ENCODE measurements at regions not wholly inside any gene's neighbourhood (a gene's known extent, or its start where the extent isn't known, plus 50 kb on each side); places are given as distances from the start of the nearest gene placed in this dataset.

DNA sequence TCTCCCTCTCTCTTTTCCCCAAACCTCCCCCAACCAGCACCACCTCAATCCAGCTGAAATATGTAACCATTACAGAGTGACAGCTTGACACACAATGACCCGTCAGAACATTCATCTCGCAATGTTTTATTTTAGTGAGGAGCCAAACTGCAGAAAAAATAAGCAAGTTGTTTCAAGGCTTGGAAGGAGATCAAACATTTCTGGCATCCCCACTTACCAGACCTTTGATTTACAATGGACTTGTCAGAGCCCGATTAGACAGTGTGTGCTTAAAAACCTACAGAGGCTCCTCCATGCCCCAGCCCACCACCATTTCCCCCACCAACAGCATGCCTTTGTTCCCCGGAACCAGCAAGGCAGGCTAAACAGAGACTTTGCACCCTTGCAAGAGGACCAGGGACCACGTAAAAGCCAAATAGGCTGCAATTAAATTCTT is 382.8 kb upstream of the ZNF507 start:
- H2BK5ac ChIP-seq (ENCODE audit: low read length) = no peak overlapping the region
- WGBS (ENCODE audit: extremely low coverage, insufficient coverage, low lambda C conversion rate) = no CpG with 5 or more reads among the region's 5 CpGs

GRCh38 chr19:31963746-31964145 is 381.7 kb upstream of the ZNF507 start:
- H3K27ac ChIP-seq (ENCODE audit: low read depth, low read length) = no peak overlapping the region
- H2AK5ac ChIP-seq (ENCODE audit: low read length) = no peak overlapping the region
- no peak overlapping the region for H3K4ac ChIP-seq (ENCODE audit: low read depth, low read length)
- H3K56ac ChIP-seq (ENCODE audit: low read length) = no peak overlapping the region
- H4K8ac ChIP-seq (ENCODE audit: low read depth, low read length) = no peak overlapping the region
- no peak overlapping the region for H3K9ac ChIP-seq (ENCODE audit: low read length)
- no peak overlapping the region for H2BK5ac ChIP-seq (ENCODE audit: low read length)
- H3K36me3 ChIP-seq (ENCODE audit: control insufficient read depth, insufficient read depth, low read length) = no peaks in the 10 kb centered on the region
- H3K4me2 ChIP-seq (ENCODE audit: low read length) = no peak overlapping the region
- DNase-seq = no peak
- H2BK15ac ChIP-seq (replicated peaks; ENCODE audit: low read depth) = no peak overlapping the region
- H3K27me3 ChIP-seq (ENCODE audit: insufficient read depth, low read length, poor library complexity) = no peaks in the 10 kb centered on the region
- no CpG with 5 or more reads among the region's 4 CpGs for WGBS (ENCODE audit: extremely low coverage, insufficient coverage, low lambda C conversion rate)
- H3K23ac ChIP-seq (ENCODE audit: low read length) = no peak overlapping the region
- no peak overlapping the region for H3K18ac ChIP-seq (ENCODE audit: low read length)
- H3K4me3 ChIP-seq (ENCODE audit: low read length) = no peak overlapping the region
- no peak overlapping the region for H4K5ac ChIP-seq (ENCODE audit: low read length)
- no peaks in the 10 kb centered on the region for H3K79me1 ChIP-seq (ENCODE audit: low read length)
- no peaks in the 10 kb centered on the region for H3K79me2 ChIP-seq (ENCODE audit: control insufficient read depth, insufficient read depth, low read length)
- no peak overlapping the region for H2BK120ac ChIP-seq (ENCODE audit: low read depth, low read length)
- H3K4me1 ChIP-seq (ENCODE audit: control insufficient read depth, low read depth, low read length) = no peaks in the 10 kb centered on the region

More for the DNA sequence above, 382.8 kb upstream of the ZNF507 start:
- Histone ChIP-seq H3K23ac (ENCODE audit: low read length) (no peak overlapping the region), H3K56ac (ENCODE audit: low read length) (no peak overlapping the region), H3K4me2 (ENCODE audit: low read length) (no peak overlapping the region), H3K4me1 (ENCODE audit: control insufficient read depth, low read depth, low read length) (no peaks in the 10 kb centered on the region), H3K4ac (ENCODE audit: low read depth, low read length) (no peak overlapping the region), H3K9ac (ENCODE audit: low read length) (no peak overlapping the region), H3K36me3 (ENCODE audit: control insufficient read depth, insufficient read depth, low read length) (no peaks in the 10 kb centered on the region), H4K5ac (ENCODE audit: low read length) (no peak overlapping the region), H4K8ac (ENCODE audit: low read depth, low read length) (no peak overlapping the region), H3K18ac (ENCODE audit: low read length) (no peak overlapping the region), H2BK120ac (ENCODE audit: low read depth, low read length) (no peak overlapping the region), H3K79me2 (ENCODE audit: control insufficient read depth, insufficient read depth, low read length) (no peaks in the 10 kb centered on the region), H2AK5ac (ENCODE audit: low read length) (no peak overlapping the region), H2BK15ac (replicated peaks; ENCODE audit: low read depth) (no peak overlapping the region), H3K27ac (ENCODE audit: low read depth, low read length) (no peak overlapping the region), H3K27me3 (ENCODE audit: insufficient read depth, low read length, poor library complexity) (no peaks in the 10 kb centered on the region), H3K4me3 (ENCODE audit: low read length) (no peak overlapping the region), H3K79me1 (ENCODE audit: low read length) (no peaks in the 10 kb centered on the region)
- no peak for DNase-seq

DNA sequence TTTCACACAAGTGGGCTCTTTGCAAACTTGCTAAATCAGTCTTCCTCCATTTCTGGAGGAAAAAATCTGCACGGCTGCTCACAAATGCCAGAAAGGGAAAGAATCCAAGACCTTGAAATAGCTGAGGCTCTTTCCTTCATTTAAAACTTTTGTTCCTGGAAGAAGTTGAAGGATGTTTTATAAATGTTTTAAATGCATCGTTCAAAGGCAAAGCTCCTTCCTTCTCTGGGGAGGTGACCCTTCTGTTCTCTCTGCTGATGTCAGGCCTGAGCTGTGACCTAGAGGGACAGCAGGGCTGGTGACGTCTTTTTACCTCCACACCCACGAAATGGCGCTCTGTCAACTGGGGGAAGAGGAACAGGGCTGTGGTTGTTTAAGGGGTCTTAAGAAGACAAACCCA is 376.4 kb upstream of the ZNF507 start:
- no peak for DNase-seq
- Histone ChIP-seq H3K4me3 (ENCODE audit: low read length) (no peak overlapping the region), H2AK5ac (ENCODE audit: low read length) (no peak overlapping the region), H3K27me3 (ENCODE audit: insufficient read depth, low read length, poor library complexity) (no peaks in the 10 kb centered on the region), H3K9ac (ENCODE audit: low read length) (no peak overlapping the region), H3K56ac (ENCODE audit: low read length) (no peak overlapping the region), H3K4me1 (ENCODE audit: control insufficient read depth, low read depth, low read length) (no peaks in the 10 kb centered on the region), H3K79me1 (ENCODE audit: low read length) (no peaks in the 10 kb centered on the region), H3K18ac (ENCODE audit: low read length) (no peak overlapping the region), H3K4me2 (ENCODE audit: low read length) (no peak overlapping the region), H2BK5ac (ENCODE audit: low read length) (no peak overlapping the region), H3K27ac (ENCODE audit: low read depth, low read length) (no peak overlapping the region), H3K79me2 (ENCODE audit: control insufficient read depth, insufficient read depth, low read length) (no peaks in the 10 kb centered on the region), H3K4ac (ENCODE audit: low read depth, low read length) (no peak overlapping the region), H4K5ac (ENCODE audit: low read length) (no peak overlapping the region), H2BK120ac (ENCODE audit: low read depth, low read length) (no peak overlapping the region), H3K23ac (ENCODE audit: low read length) (no peak overlapping the region), H2BK15ac (replicated peaks; ENCODE audit: low read depth) (no peak overlapping the region), H3K36me3 (ENCODE audit: control insufficient read depth, insufficient read depth, low read length) (no peaks in the 10 kb centered on the region), H4K8ac (ENCODE audit: low read depth, low read length) (no peak overlapping the region)
- WGBS (ENCODE audit: extremely low coverage, insufficient coverage, low lambda C conversion rate) = no CpG with 5 or more reads among the region's 5 CpGs

DNA sequence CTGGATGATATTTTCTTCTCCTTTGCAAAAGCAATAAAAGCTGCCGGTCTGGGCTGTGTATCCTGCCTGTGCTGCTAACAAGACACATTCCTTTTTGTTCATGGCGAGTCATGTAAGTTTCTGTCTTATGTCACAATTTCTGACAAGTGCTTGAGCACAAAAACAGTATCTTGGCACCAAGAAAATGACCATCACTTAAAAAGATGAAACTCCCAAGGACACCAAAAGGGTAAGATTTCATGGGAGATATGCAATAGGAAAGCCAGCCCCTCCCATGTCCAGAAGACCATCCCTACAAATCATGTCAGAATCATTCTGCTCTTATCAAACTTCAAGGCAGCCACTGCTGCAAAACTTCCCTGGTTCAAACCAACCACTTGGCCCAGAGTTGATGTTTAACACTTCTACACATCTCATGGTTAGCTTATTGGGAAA is 375.4 kb upstream of the ZNF507 start:
- H3K9ac ChIP-seq (ENCODE audit: low read length) = no peak overlapping the region
- no peak overlapping the region for H4K5ac ChIP-seq (ENCODE audit: low read length)
- no peaks in the 10 kb centered on the region for H3K36me3 ChIP-seq (ENCODE audit: control insufficient read depth, insufficient read depth, low read length)
- H3K4me3 ChIP-seq (ENCODE audit: low read length) = no peak overlapping the region
- H3K27ac ChIP-seq (ENCODE audit: low read depth, low read length) = no peak overlapping the region
- no CpG with 5 or more reads among the region's 2 CpGs for WGBS (ENCODE audit: extremely low coverage, insufficient coverage, low lambda C conversion rate)
- no peak overlapping the region for H2BK120ac ChIP-seq (ENCODE audit: low read depth, low read length)
- no peaks in the 10 kb centered on the region for H3K27me3 ChIP-seq (ENCODE audit: insufficient read depth, low read length, poor library complexity)
- no peak overlapping the region for H3K4ac ChIP-seq (ENCODE audit: low read depth, low read length)
- no peak overlapping the region for H2BK15ac ChIP-seq (replicated peaks; ENCODE audit: low read depth)
- H4K8ac ChIP-seq (ENCODE audit: low read depth, low read length) = no peak overlapping the region
- H3K79me2 ChIP-seq (ENCODE audit: control insufficient read depth, insufficient read depth, low read length) = no peaks in the 10 kb centered on the region
- H3K56ac ChIP-seq (ENCODE audit: low read length) = no peak overlapping the region
- H3K23ac ChIP-seq (ENCODE audit: low read length) = no peak overlapping the region
- H2AK5ac ChIP-seq (ENCODE audit: low read length) = no peak overlapping the region
- H2BK5ac ChIP-seq (ENCODE audit: low read length) = no peak overlapping the region
- no peaks in the 10 kb centered on the region for H3K4me1 ChIP-seq (ENCODE audit: control insufficient read depth, low read depth, low read length)
- H3K4me2 ChIP-seq (ENCODE audit: low read length) = no peak overlapping the region
- no peaks in the 10 kb centered on the region for H3K79me1 ChIP-seq (ENCODE audit: low read length)
- H3K18ac ChIP-seq (ENCODE audit: low read length) = no peak overlapping the region
- DNase-seq = no peak

DNA sequence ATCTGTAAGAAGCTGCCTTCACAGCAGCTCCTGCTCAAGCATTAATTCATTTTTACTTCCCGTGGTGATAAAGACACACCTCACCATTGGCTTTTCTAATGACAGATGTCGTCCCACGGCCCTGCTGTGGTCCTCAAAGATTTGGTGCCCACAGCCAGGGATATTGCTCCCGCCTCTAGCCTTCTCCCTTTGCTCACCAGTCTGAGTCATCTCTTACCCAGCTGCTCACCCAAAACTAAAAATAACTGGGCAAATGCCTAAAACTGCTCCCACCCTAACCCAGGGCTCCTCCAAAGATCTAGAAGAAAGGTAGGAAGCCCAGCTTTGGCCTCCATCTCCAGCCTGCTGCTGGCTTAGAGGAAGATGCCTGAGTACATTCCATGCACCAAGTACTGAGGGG is 371.1 kb upstream of the ZNF507 start:
- Histone ChIP-seq H2AK5ac (ENCODE audit: low read length) (no peak overlapping the region), H3K9ac (ENCODE audit: low read length) (no peak overlapping the region), H3K79me2 (ENCODE audit: control insufficient read depth, insufficient read depth, low read length) (no peaks in the 10 kb centered on the region), H3K4ac (ENCODE audit: low read depth, low read length) (no peak overlapping the region), H4K5ac (ENCODE audit: low read length) (no peak overlapping the region), H3K27me3 (ENCODE audit: insufficient read depth, low read length, poor library complexity) (no peaks in the 10 kb centered on the region), H3K79me1 (ENCODE audit: low read length) (no peaks in the 10 kb centered on the region), H3K23ac (ENCODE audit: low read length) (no peak overlapping the region), H3K56ac (ENCODE audit: low read length) (no peak overlapping the region), H3K4me3 (ENCODE audit: low read length) (no peak overlapping the region), H3K18ac (ENCODE audit: low read length) (no peak overlapping the region), H2BK5ac (ENCODE audit: low read length) (no peak overlapping the region), H3K4me2 (ENCODE audit: low read length) (no peak overlapping the region), H3K4me1 (ENCODE audit: control insufficient read depth, low read depth, low read length) (no peaks in the 10 kb centered on the region), H2BK15ac (replicated peaks; ENCODE audit: low read depth) (no peak overlapping the region), H2BK120ac (ENCODE audit: low read depth, low read length) (no peak overlapping the region), H3K27ac (ENCODE audit: low read depth, low read length) (no peak overlapping the region), H4K8ac (ENCODE audit: low read depth, low read length) (no peak overlapping the region), H3K36me3 (ENCODE audit: control insufficient read depth, insufficient read depth, low read length) (no peaks in the 10 kb centered on the region)
- DNase-seq = no peak
- no CpG with 5 or more reads among the region's 4 CpGs for WGBS (ENCODE audit: extremely low coverage, insufficient coverage, low lambda C conversion rate)

- Histone ChIP-seq H2AK5ac (ENCODE audit: low read length) (no peak overlapping the region), H4K8ac (ENCODE audit: low read depth, low read length) (no peak overlapping the region), H2BK5ac (ENCODE audit: low read length) (no peak overlapping the region), H3K4ac (ENCODE audit: low read depth, low read length) (no peak overlapping the region), H3K4me1 (ENCODE audit: control insufficient read depth, low read depth, low read length) (no peaks in the 10 kb centered on the region), H3K27ac (ENCODE audit: low read depth, low read length) (no peak overlapping the region), H3K56ac (ENCODE audit: low read length) (no peak overlapping the region), H3K27me3 (ENCODE audit: insufficient read depth, low read length, poor library complexity) (no peaks in the 10 kb centered on the region), H3K4me2 (ENCODE audit: low read length) (no peak overlapping the region), H2BK15ac (replicated peaks; ENCODE audit: low read depth) (no peak overlapping the region), H3K79me2 (ENCODE audit: control insufficient read depth, insufficient read depth, low read length) (no peaks in the 10 kb centered on the region), H3K9ac (ENCODE audit: low read length) (no peak overlapping the region), H3K36me3 (ENCODE audit: control insufficient read depth, insufficient read depth, low read length) (no peaks in the 10 kb centered on the region), H3K18ac (ENCODE audit: low read length) (no peak overlapping the region), H3K4me3 (ENCODE audit: low read length) (no peak overlapping the region), H2BK120ac (ENCODE audit: low read depth, low read length) (no peak overlapping the region), H4K5ac (ENCODE audit: low read length) (no peak overlapping the region), H3K79me1 (ENCODE audit: low read length) (no peaks in the 10 kb centered on the region), H3K23ac (ENCODE audit: low read length) (no peak overlapping the region)
- DNase-seq = no peak
- no CpG with 5 or more reads among the region's 4 CpGs for WGBS (ENCODE audit: extremely low coverage, insufficient coverage, low lambda C conversion rate)
Observed at GRCh38 chr19:31974941-31975340, 370.5 kb upstream of the ZNF507 start.

All from mesendoderm (in vitro differentiated cells).